GM18517 (cell line): ENCODE measurements at regions not wholly inside any gene's neighbourhood (a gene's known extent, or its start where the extent isn't known, plus 50 kb on each side); places are given as distances from the start of the nearest gene placed in this dataset.
"Not testable (repeated sequence)": the region's sequence is repeated elsewhere in the genome, so short reads cannot be mapped to it uniquely, and the experiment has no call there.

ENCODE experiments used
- ATAC-seq: cut with Tn5 transposase; IDR thresholded peaks from one replicate; pipeline ENCODE4 v1.9.1; 2021; ENCODE audit warnings: mild to moderate bottlenecking, moderate library complexity; ENCODE audit not compliant: unreplicated experiment

DNA sequence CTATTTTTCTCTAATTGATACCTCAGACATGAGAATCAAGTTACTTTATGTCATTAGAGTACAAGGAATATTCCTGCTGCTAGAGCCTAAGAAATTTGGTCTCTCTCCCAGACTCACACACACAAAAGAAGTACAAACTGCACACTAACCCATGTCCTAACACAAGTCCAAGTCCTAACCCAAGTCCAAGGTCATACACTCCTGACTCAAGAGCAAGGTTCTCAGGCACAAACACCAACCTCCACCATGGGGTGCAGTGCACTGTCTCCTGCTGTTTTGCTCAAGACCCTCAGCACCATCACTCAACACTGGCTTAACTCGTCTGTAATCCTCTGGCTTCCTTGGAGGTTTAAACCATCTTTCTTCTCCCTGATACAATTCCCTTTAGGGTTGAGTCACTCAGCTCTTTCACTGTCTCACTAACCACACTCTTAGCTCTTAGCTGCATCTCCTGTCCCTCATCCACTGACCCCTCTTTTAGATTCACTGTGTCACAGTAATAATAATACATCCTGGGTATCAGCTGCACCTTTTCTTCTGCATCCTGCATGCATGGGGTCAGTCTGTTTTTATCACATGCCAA, 129.8 kb downstream of the BCL2L11 start:
- no peak for ATAC-seq

DNA sequence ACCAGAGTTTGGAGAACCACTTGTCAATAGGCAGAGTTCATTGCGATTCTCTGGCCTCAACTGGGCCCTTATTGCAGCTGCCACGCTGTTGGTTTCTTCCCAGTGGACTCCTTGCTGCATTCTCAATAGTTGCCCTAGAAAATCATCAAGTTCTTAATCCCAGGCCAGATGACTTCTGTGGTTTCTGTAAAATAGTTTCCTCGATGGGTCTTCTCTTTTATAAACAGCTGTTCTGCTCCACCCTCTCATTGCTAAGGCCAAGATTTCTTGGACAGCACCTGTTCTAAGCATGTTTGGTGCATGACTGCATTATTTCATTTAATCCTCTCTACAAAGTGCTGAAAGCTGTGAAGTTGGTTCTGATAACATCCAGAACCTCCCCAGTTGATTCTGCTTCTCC, 131.0 kb downstream of the BCL2L11 start:
- no peak for ATAC-seq

DNA sequence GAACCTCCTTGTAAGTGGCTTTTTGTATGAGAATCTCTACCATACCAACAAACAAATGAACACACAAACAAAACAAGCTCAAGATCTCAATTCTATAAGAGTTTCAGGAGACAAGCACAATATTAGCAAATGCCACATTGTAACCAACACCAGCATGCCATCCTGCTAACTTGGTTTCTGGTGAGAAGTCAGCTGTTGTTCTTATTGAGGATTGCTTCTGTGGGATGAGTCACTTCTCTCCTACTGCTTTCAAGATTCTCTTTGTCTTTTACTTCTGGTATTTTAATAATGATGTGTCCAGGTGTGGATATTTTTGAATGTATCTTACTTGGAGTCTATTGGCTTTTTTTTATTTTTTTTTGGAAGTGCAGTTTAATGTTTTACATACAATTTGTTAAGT, 131.7 kb downstream of the BCL2L11 start:
- no peak for ATAC-seq

DNA sequence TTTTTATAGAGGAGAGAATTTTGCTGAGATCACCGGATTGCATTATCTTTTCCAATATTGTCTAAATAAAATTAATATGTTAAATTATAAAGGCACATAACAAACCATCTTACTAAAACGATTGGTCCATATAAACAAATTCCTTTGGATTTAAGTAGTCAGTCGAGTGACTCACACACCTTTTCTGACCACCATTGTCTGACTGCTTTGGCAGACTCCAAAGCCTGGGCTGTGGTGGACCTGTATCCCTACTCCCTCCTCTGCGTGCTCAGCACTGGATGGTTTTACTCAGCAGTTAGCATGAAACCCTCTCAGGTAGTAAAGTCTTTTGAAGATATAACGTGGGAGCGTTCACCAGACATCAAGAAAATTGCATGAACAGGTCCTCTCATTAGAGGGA, 134.2 kb downstream of the BCL2L11 start:
- not testable (repeated sequence) for ATAC-seq

DNA sequence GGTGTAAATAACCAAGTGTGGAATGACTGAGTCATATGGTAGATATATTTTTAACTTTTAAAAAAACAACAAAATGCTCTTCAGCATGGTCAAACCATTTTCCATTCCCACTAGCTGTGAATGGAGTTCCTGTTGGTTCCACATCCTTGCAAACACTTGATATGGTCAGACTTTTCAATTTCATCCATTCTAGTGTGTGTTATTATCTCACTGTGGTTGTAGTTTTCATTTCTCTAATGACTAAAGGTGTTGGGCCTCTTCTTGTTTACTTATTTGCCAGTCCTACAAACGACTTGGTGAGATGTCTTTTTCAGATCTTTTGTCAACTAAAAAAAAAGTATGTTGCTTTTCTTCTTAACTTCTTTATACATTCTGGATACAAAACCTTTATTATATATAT, 135.9 kb downstream of the BCL2L11 start:
- ATAC-seq = not testable (repeated sequence)

DNA sequence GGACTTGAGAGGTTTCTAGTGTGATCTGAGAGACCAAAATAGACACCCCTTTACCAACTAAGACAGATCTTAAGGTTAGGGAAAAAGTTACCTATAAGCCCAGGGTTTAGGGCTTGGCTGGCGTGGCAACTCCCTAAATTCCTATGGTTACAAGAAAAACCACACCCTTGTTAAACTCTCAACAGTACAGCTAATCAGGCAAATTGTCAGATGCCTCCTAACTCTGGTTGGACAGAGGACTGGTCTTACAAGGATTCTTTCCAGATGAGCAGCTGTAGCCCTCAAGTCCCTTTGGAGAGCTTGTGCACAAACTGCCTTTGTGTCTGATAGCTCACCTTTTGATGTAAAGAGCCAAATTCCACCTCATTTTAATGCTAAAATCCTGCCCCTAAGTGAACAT, 136.9 kb downstream of the BCL2L11 start:
- not testable (repeated sequence) for ATAC-seq

DNA sequence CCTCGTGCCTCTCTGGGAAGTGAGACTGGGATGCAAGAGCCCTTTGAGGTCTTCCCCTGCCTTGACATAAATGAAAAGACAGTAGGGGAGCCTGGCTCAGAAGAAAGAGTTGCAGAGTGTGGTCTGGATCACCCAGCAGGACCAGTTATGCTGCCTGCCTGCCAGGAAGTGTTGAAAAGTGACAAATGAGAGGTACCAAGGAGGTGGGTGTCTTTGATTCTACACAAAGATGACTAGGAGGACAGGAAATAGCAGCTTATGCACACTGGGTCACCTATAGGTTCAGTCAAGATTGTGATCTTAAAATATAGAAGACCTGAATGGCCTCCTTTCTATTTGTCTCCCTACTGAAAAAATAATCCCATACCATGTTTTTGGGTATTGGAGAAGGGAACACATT, 137.6 kb downstream of the BCL2L11 start:
- not testable (repeated sequence) for ATAC-seq

DNA sequence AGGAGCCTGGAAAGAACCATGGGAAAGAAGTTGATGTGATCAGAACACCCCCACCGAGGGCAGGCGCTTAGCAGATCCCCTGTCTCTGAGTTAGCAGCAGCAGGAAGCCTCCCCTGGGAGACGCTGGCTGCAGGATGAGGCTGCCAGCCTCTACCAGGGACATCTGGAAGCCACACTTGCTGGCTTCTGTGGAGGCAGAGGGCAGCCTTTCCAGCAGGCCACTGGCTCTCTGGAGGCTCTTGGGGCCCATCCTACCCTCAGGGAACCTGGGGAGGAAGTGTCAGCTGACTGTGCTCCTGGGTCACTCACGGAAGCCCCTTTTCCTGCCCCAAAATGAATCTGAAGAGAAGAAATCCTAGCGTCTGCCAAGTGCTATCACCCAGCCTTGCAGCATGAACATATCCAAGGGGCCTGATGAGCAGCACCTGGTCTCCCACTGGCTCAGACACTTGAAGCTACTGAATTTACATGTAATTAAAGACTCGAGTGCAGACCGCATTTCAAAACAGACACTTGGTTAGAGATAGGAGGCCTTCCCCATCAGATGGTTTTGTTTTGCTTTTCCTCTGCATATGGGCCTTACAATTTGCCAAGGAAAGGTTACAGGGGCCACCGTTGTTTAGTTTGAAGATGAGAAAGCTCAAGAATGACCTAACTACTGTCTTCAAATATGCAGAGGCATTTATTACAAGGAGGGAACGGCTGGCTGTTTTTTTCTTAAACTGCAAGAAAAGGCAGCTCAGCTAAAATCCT, 142.1 kb downstream of the BCL2L11 start:
- ATAC-seq = not testable (repeated sequence)

DNA sequence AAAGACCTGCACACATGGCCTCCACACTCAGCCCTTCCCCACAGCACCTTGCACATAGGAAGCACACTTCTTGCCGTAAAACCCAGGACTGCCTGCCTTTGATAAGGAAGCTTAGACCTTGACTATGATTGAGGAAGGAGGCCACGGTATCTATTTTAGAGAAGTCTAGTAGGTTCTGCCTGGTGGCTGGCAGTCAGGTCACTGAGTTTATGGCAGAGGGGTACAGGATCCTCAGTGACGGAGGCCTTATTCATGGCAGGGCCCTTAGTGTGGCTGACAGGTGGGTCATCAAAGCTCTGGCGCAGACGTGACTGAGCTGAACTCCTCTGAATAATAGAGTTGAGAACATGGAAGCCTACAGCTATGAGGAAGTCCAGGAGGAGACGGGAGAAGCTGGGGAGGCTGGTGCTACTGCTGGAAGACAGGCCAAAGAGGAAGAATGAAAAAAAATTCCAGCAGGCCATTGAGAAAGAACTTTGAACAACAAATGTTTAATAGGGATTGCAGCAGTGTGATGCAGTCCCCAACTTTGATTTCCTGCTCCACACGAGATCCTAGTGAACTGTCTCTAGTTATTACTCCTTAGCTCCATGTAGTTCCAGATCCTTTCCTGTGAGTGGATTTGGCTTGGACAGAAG, 142.8 kb downstream of the BCL2L11 start:
- not testable (repeated sequence) for ATAC-seq

DNA sequence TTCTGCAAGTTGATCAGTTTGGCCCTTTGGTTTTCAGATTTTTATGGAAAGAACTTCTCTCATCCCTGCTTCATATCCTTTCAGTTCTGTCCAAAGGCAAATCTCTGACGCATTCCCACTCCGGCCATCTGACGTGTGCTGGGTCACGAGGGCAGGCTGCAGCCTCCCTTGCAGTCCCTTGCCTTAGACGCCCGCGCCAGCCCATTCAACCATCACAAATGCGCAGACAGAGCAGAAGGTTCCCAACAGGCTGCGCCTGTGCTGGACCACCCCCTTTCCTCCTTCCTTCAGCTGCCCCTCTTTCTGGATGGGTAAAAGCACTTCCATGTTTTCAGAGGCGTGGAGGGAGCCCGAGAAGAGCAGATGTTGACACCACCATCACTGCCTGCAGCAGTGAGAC, 144.2 kb downstream of the BCL2L11 start:
- ATAC-seq = not testable (repeated sequence)

DNA sequence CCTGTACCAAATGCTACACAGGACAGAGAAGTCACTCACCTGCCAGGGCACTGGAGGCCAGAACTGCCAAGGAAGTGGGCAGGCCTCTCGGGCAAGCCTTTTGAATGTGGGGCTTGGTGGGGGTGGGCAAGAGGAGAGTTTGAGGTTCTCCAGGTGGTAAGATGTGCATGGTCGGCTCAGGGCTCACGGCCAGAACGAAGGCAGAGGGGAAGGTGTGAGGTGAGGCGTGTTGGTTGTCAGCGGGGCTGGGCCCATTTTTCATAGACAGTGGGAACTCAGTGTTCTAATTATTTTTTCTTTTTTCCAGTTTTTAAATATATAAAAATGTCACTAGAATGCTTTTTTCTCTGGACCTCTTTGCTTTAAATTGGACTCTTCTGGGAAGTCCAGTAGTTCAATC, 145.8 kb downstream of the BCL2L11 start:
- not testable (repeated sequence) for ATAC-seq

DNA sequence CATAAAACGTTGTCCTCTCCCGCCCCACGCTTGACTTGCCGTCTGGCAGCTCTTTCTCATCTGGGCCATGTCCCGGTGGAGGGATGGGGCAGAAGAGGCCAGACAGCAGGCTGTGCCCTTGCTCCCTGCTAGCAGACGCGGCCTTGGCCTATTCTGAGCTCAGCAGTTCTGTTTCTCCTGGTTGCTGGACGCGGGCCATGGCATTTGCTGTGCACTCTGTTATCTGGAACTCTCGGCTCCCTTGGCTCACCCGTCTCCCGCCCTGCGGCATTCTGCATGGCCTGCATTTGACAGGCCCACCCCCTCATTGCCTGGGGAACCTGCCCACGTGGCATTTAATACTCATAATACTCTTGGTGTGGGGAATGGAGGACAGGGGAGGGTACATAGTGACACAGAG, 146.3 kb downstream of the BCL2L11 start:
- not testable (repeated sequence) for ATAC-seq

DNA sequence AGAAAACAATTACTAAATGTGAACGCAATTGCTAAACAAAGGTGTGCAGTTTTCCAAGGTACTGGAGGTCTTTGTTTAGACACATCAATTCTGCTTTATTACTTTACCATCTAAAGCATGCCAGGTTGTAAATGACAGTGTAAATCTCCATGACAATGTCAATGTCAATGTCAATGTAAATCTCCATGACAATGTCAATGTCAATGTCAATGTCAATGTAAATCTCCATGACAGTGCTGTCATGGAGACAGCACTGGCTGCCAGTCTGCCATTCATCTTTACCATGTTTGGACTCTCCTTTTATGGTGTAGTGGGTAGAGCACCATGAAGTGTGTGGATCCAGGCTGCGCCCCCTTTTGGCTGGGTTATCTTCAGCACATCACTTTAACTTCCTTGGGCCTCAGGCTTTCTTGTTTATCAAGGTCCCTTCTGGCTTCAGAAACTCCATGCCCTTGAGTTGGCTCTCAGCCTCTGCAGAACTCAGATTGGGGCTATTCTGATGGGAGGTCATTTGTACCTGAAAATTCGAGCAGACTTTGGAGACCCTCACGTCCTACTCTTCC, 149.1 kb downstream of the BCL2L11 start:
- ATAC-seq = not testable (repeated sequence)

DNA sequence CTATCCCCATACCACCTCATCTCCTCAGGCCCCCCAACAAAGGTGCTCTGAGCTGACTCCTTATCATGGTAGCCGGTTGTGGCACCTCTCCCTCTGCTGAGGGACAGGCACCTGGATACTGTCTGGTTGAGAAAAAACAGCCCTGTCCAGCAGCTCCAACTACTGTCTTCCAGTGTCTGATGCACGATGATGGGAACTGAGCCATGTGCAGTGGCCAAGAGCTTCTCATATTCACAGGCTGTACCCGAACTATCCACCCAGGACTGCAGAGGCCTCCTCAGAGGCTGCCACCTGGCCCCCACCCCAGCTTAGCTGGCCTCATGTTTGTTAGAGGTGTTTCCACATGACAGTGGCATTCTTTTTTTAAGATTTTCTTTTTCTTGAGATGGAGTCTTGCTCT, 149.9 kb downstream of the BCL2L11 start:
- ATAC-seq = not testable (repeated sequence)

DNA sequence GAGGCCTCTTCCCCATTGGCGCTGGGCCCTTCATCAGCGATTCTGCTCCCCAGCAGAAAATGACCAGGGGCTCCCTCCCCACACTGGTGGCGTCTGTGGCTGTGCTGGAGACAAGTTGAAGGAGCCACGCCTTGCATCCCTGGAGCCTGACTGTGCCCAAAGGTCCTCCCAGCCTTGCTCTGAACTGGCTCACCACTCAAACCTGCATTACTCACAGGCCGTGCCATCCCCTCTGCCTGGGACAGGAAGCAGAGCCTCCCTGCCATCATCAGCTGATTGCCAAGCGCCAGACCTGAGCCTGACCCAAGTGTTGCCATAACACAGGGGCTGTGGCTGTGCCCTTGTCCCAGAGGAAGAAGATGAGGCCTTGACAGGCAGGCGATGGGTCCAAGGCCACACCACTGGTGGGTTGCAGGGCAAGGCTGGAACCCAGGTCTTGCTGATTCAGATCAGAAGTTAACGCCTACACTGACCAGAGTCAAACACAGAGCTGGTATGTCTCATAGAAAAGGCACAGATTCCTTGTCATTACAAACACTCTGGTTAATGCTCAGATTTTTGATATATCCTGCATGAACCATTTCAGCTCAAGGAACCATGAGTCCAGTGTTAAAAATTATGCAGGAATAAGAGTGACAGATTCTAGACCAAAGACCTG, 151.1 kb downstream of the BCL2L11 start:
- not testable (repeated sequence) for ATAC-seq

DNA sequence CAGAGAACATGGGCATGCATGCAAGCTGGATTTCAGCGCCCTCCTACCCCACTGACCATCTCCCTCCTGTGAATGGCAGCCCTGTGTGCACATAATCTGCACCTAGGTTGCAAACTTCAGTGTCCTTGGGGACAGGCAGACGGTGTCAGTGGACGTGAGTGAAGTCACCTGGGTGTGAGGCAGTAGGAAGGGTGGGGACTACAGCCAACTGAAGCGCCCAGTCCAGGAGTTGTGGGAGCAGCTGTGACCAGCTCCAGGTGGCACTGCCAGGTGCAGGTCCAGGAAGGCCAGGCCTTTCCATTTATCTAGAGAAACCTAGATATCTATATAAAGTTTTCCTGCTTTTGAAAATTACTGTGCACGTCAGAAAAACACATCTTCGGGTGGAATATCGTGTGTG, 152.3 kb downstream of the BCL2L11 start:
- not testable (repeated sequence) for ATAC-seq

DNA sequence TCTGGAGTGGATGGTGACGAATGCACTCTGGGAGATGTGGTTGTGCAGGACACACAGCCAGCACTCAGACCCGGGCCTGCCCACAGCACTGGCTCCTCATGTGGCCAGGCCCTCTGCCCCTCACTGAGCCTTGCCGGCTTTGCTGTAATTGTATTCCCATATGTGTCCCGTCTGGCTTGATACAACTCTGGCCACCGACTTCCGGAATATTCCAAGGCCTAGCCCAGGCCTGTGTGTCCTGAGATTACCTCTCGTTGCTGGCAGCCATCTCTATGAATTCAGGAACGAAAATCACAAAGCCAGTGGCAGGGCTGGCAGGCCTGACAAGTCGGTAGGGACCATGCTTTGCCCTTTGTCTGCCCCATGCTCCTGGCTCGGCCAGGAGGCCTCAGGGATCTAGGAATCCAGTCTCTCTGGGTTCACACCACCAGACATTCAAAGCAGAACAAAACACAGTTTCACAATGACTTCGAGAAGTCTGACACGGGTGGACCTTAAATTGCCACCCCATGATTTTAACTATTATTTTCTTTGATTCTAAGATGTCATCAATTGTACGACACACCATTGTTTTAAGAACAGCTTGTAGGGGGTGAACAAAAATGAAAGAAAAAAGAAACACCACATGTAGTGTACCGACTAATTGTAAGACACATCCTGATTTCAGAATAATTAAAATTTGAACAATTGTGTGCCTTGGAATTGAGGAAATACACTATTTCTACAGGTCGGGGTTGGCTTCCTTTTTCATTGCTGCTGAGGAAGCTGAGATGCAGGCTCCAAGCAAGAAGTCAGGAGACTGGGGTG, 154.5 kb downstream of the BCL2L11 start:
- ATAC-seq = not testable (repeated sequence)

DNA sequence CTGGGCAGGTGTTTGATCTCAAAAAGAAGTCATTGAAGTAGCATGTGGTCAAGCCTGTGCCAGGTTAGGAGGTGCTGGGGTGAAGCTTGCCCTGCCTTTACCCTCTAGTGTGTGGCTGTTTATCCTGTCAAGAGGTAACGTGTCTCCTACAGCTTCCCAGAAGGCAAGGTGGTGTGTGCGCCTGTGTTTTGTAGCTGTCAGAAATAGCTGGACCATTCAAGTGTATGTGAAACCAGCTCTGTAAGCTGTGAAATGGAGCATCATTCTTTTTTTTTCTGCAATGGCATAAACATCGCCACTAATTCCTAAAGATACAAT, 155.1 kb downstream of the BCL2L11 start:
- ATAC-seq = not testable (repeated sequence)

DNA sequence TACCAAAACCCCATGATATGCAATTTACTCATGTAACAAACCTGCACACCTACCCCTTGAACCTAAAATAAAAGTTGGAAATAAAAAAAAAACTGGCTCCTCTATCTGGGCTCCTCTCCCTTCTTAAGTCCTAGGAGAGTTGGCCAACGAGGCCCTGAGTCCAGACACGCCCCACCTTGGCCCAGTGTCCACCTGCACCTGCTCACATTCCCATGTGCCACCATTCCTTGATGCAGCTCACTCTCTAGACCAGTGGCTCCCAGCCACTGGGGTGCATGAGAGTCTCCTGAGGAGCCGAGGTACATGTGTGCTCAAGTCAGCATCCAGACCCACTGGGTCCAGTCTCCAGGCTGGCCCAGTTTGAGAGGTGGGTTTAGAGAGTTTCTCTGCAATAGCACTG, 157.4 kb downstream of the BCL2L11 start:
- ATAC-seq = not testable (repeated sequence)

DNA sequence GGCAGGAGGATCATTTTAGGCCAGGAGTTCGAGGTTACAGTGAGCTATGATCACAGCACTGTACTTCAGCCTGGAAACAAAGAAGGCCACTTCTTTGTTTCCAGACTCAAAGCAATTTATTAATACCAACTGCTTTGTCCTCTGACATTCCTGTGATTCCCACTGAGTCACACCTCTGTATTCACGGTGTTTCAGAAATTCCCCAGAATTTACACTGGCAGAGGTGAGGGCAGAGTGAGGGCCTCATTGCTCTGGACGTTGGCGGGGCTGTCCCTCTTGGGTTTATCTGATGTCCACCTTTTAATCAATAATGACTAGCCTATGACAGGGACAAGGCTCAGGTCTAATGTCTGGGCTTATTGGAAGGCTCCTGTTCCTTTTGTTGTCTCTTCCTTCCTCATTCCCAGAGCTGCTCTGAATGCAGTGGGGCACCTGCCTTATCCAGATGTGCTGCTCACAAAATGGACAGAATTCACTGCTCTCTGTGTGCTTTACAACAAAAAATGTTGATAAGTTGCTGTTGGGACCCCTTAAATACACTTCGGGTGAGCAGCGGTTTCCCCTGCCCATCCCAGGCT, 160.1 kb downstream of the BCL2L11 start:
- not testable (repeated sequence) for ATAC-seq
